HG03095 (cell line): ENCODE measurements at regions not wholly inside any gene's neighbourhood (a gene's known extent, or its start where the extent isn't known, plus 50 kb on each side); places are given as distances from the start of the nearest gene placed in this dataset.
"Not testable (repeated sequence)": the region's sequence is repeated elsewhere in the genome, so short reads cannot be mapped to it uniquely, and the experiment has no call there.

ENCODE experiments used
- ATAC-seq: cut with Tn5 transposase; IDR thresholded peaks from one replicate; pipeline ENCODE4 v1.9.1; 2021; ENCODE audit warnings: moderate library complexity; ENCODE audit not compliant: unreplicated experiment

- no peak for ATAC-seq
These were observed 202.9 kb downstream of the SLC4A3 start for GRCh38 chr2:219830353-219830738.

GRCh38 chr2:219831957-219832356 is 204.5 kb downstream of the SLC4A3 start:
- ATAC-seq, result no peak

- ATAC-seq, result no peak
These were observed 205.5 kb downstream of the SLC4A3 start for GRCh38 chr2:219832904-219833303.

GRCh38 chr2:219835493-219835892 is 208.1 kb downstream of the SLC4A3 start:
- ATAC-seq, result no peak

- no peak for ATAC-seq
These were observed 209.3 kb downstream of the SLC4A3 start for GRCh38 chr2:219836647-219837177.

GRCh38 chr2:219844401-219845091 is 217.1 kb downstream of the SLC4A3 start:
- ATAC-seq, result peak; percentile 95

- ATAC-seq, result no peak
These were observed 221.5 kb downstream of the SLC4A3 start for GRCh38 chr2:219848882-219849281.

- no peak for ATAC-seq
These were observed 223.7 kb downstream of the SLC4A3 start for GRCh38 chr2:219851169-219851568.

GRCh38 chr2:219851801-219852481 is 224.5 kb downstream of the SLC4A3 start:
- no peak for ATAC-seq

- no peak for ATAC-seq
These were observed 225.2 kb downstream of the SLC4A3 start for GRCh38 chr2:219852626-219853025.

GRCh38 chr2:219856602-219857001 is 229.2 kb downstream of the SLC4A3 start:
- ATAC-seq, result no peak

GRCh38 chr2:219857751-219858150 is 230.3 kb downstream of the SLC4A3 start:
- no peak for ATAC-seq

- ATAC-seq, result no peak
These were observed 233.9 kb downstream of the SLC4A3 start for GRCh38 chr2:219861307-219861706.

- ATAC-seq, result no peak
These were observed 236.7 kb downstream of the SLC4A3 start for GRCh38 chr2:219864154-219864553.

GRCh38 chr2:219868635-219869034 is 241.2 kb downstream of the SLC4A3 start:
- no peak for ATAC-seq

- ATAC-seq, result no peak
These were observed 242.6 kb downstream of the SLC4A3 start for GRCh38 chr2:219870041-219870440.

- ATAC-seq, result no peak
These were observed 243.9 kb downstream of the SLC4A3 start for GRCh38 chr2:219871351-219871750.

GRCh38 chr2:219875036-219875435 is 247.6 kb downstream of the SLC4A3 start:
- ATAC-seq, result no peak

- ATAC-seq, result not testable (repeated sequence)
These were observed 248.6 kb downstream of the SLC4A3 start for GRCh38 chr2:219875986-219876385.

GRCh38 chr2:219876931-219877330 is 249.5 kb downstream of the SLC4A3 start:
- no peak for ATAC-seq

GRCh38 chr2:219877728-219878127 is 250.3 kb downstream of the SLC4A3 start:
- ATAC-seq, result no peak

- no peak for ATAC-seq
These were observed 251.1 kb downstream of the SLC4A3 start for GRCh38 chr2:219878516-219878915.
